HEK293T (cell line): ENCODE measurements at regions not wholly inside any gene's neighbourhood (a gene's known extent, or its start where the extent isn't known, plus 50 kb on each side); places are given as distances from the start of the nearest gene placed in this dataset.

Experiments
- CTCF ChIA-PET: fragments of 350-600 bp; formaldehyde crosslinking; extraction: SDS; loops from one replicate; lab custom pipeline; 2021; ENCODE audit warnings: antibody characterized with exemption, inconsistent platforms; lab: Yijun Ruan, JAX
- POLR2A ChIA-PET: fragments of 350-600 bp; formaldehyde crosslinking; extraction: SDS; loops from one replicate; lab custom pipeline; 2020; ENCODE audit warnings: antibody characterized with exemption, inconsistent platforms; lab: Yijun Ruan, JAX
- DNase-seq: peaks from one replicate; pipeline ENCODE4 v3.0.0; 2012; ENCODE audit warnings: mixed read lengths; ENCODE audit errors: extremely low spot score
- ARNT ChIP-seq: fragments of 450-650 bp; IDR thresholded peaks from 2 replicates; pipeline ENCODE4 v1.6.1; 2017; ENCODE audit warnings: mild to moderate bottlenecking
- BHLHE40 ChIP-seq: fragments of 450-650 bp; IDR thresholded peaks from 2 replicates; pipeline ENCODE4 v1.6.1; 2016; ENCODE audit warnings: mild to moderate bottlenecking, moderate library complexity, borderline replicate concordance
- CTBP1 ChIP-seq: fragments of 450-650 bp; IDR thresholded peaks from 2 replicates; pipeline ENCODE4 v1.6.1; 2016; ENCODE audit warnings: borderline replicate concordance
- ELF4 ChIP-seq: fragments of 450-650 bp; IDR thresholded peaks from 2 replicates; pipeline ENCODE4 v1.6.1; 2017; ENCODE audit warnings: antibody characterized with exemption
- FOXA1 ChIP-seq: fragments of 450-650 bp; IDR thresholded peaks from 2 replicates; pipeline ENCODE4 v1.6.1; 2016; ENCODE audit warnings: mild to moderate bottlenecking
- FOXK2 ChIP-seq: fragments of 450-650 bp; IDR thresholded peaks from 2 replicates; pipeline ENCODE4 v1.6.1; 2016; ENCODE audit warnings: mild to moderate bottlenecking
- FOXM1 ChIP-seq: fragments of 450-650 bp; IDR thresholded peaks from 2 replicates; pipeline ENCODE4 v1.6.1; 2017; ENCODE audit warnings: mild to moderate bottlenecking, borderline replicate concordance
- HDGF ChIP-seq: fragments of 450-650 bp; IDR thresholded peaks from 2 replicates; pipeline ENCODE4 v1.6.1; 2017; ENCODE audit warnings: antibody characterized with exemption, borderline replicate concordance
- L3MBTL2 ChIP-seq: fragments of 450-650 bp; conservative IDR thresholded peaks from 2 replicates; pipeline ENCODE4 v1.6.1; 2016; ENCODE audit warnings: mild to moderate bottlenecking
- LEF1 ChIP-seq: fragments of 450-650 bp; IDR thresholded peaks from 2 replicates; pipeline ENCODE4 v1.6.1; 2017; ENCODE audit warnings: mild to moderate bottlenecking, borderline replicate concordance
- NFRKB ChIP-seq: fragments of 450-650 bp; IDR thresholded peaks from 2 replicates; pipeline ENCODE4 v1.6.1; 2016; ENCODE audit warnings: mild to moderate bottlenecking, moderate library complexity
- SP1 ChIP-seq: fragments of 450-650 bp; IDR thresholded peaks from 2 replicates; pipeline ENCODE4 v1.6.1; 2017
- SUZ12 ChIP-seq: fragments of 450-650 bp; IDR thresholded peaks from 2 replicates; pipeline ENCODE4 v1.6.1; 2016; ENCODE audit warnings: mild to moderate bottlenecking
- TARDBP ChIP-seq: fragments of 450-650 bp; IDR thresholded peaks from 2 replicates; pipeline ENCODE4 v1.6.1; 2016
- ZNF384 ChIP-seq: fragments of 450-650 bp; IDR thresholded peaks from 2 replicates; pipeline ENCODE4 v1.6.1; 2016
- TF ChIP-seq, protein P1 (sequence below): fragments of 450-650 bp; IDR thresholded peaks from 2 replicates; pipeline ENCODE4 v1.6.1; 2016

DNA sequence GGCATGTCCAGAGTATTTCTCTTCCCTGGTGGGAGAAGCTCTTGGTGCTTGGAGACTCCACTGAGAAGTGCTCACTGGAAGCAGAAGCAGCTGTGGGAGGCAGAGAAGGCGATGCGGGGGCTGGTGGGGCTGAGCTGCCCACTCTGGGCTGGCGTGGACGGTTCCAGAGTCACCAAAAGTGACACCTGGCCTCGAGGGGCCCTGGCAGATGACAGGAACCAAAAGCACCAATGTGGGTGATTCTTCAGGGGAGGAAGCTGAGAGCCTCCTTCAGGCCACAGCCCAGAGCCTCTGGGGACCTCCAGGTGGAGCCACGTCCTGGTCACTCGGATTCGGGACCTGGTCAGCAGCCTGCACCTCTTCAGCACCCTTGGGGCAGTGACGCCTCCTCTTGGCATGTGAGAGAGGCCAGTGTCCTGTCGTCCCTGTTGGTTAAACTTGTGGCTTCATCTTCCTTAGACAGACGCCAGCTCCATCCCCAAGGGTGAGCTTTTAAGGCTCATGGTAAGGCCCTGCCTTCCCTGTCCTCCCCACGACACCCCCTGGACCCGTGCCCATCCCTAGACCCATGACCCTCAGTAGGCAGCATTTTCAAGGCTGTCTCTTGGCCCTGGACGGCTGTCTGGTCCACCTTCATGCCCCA is 78.7 kb upstream of the IRX4 start:
- ChIA-PET POLR2A (no interaction called here), CTCF (no interaction called here)
- TF ChIP-seq TARDBP: no peak
- no peak for TF ChIP-seq HDGF
- DNase-seq: no peak

DNA sequence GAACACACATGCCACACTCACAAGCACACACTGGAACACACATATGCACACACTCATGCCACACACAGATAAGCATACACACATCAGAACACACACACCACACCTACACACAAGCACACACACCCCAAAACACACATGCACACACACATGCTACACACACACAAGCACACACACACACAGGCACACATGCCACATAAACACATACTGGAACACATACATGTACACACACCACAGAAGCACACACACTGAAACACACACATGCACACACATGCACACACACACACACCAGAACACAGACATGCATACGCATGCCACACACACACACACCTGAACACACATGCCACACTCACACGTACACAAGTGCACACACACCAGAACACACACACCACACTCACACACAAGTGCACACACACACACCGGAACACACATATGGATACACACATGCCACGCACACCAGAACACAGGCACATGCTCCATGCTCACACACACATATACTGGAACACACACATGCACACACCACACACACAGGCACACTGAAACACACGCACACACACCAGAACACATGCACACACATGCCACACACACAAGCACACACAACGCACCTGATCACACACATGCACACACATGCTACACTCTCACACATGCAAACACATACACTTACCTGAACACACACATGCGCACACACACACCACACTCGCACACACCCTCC is 78.0 kb upstream of the IRX4 start:
- DNase-seq: no peak
- TF ChIP-seq FOXM1: no peak
- no peak for TF ChIP-seq FOXA1
- no peak for TF ChIP-seq HDGF
- no peak for TF ChIP-seq SP1
- no peak for TF ChIP-seq SUZ12
- no peak for TF ChIP-seq FOXK2
- TF ChIP-seq BHLHE40: no peak
- TF ChIP-seq TARDBP: no peak
- no peak for TF ChIP-seq ARNT
- TF ChIP-seq, protein P1, sequence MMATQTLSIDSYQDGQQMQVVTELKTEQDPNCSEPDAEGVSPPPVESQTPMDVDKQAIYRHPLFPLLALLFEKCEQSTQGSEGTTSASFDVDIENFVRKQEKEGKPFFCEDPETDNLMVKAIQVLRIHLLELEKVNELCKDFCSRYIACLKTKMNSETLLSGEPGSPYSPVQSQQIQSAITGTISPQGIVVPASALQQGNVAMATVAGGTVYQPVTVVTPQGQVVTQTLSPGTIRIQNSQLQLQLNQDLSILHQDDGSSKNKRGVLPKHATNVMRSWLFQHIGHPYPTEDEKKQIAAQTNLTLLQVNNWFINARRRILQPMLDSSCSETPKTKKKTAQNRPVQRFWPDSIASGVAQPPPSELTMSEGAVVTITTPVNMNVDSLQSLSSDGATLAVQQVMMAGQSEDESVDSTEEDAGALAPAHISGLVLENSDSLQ: no peak
- no peak for TF ChIP-seq L3MBTL2
- no peak for TF ChIP-seq NFRKB
- TF ChIP-seq ZNF384: no peak
- TF ChIP-seq LEF1: no peak
- TF ChIP-seq CTBP1: no peak
- no peak for TF ChIP-seq ELF4
- ChIA-PET POLR2A (no interaction called here), CTCF (no interaction called here)

- no peak for DNase-seq
- TF ChIP-seq ARNT (no peak), TARDBP (no peak), ELF4 (no peak)
- CTCF ChIA-PET: interaction anchor here (0.5 kb wide), 1 partner anchor 492 kb away, joined by 3 read pairs; no protein-coding TSS in a partner anchor
- POLR2A ChIA-PET: no interaction called here
Measured at GRCh38 chr5:1959725-1960581, 77.2 kb upstream of the IRX4 start.

GRCh38 chr5:1959231-1959630 is 76.5 kb upstream of the IRX4 start:
- DNase-seq: no peak
- ChIA-PET POLR2A (no interaction called here), CTCF (no interaction called here)
- no peak for TF ChIP-seq FOXM1
- TF ChIP-seq TARDBP: no peak
- no peak for TF ChIP-seq ELF4
- no peak for TF ChIP-seq ZNF384
- TF ChIP-seq SUZ12: no peak
- TF ChIP-seq CTBP1: no peak
- TF ChIP-seq, protein P1: no peak
- no peak for TF ChIP-seq NFRKB
- no peak for TF ChIP-seq SP1
- TF ChIP-seq LEF1: no peak
- TF ChIP-seq HDGF: no peak
- no peak for TF ChIP-seq L3MBTL2
- TF ChIP-seq ARNT: no peak
- TF ChIP-seq FOXK2: no peak
- TF ChIP-seq FOXA1: no peak
- TF ChIP-seq BHLHE40: no peak

GRCh38 chr5:1958211-1959010 is 75.7 kb upstream of the IRX4 start:
- DNase-seq: no peak
- ChIA-PET POLR2A (no interaction called here), CTCF (no interaction called here)
- TF ChIP-seq TARDBP (no peak), ARNT (no peak), FOXM1 (no peak), SUZ12 (no peak), ZNF384 (no peak), FOXA1 (no peak), BHLHE40 (no peak), CTBP1 (no peak), LEF1 (no peak), FOXK2 (no peak), ELF4 (no peak), SP1 (no peak), L3MBTL2 (no peak)
- TF ChIP-seq, protein P1: no peak
